PC-3 (cell line): ENCODE measurements at regions not wholly inside any gene's neighbourhood (a gene's known extent, or its start where the extent isn't known, plus 50 kb on each side); places are given as distances from the start of the nearest gene placed in this dataset.

Source experiments
- CTCF ChIP-seq: fragments of 300-600 bp; sonication (generic); conservative IDR thresholded peaks from 2 replicates; pipeline ENCODE4 v1.5.1; 2017; ENCODE audit warnings: antibody characterized with exemption, low read depth, mild to moderate bottlenecking, low read length
- EZH2 ChIP-seq: fragments of 300-600 bp; sonication (generic); IDR thresholded peaks from one replicate; pipeline ENCODE4 v1.6.1; 2017; ENCODE audit warnings: antibody characterized with exemption, mild to moderate bottlenecking, low read length; ENCODE audit not compliant: unreplicated experiment
- EZH2phosphoT487 ChIP-seq: fragments of 300-600 bp; sonication (generic); IDR thresholded peaks from 2 replicates; pipeline ENCODE4 v1.6.1; 2018; ENCODE audit warnings: mild to moderate bottlenecking, antibody characterized with exemption, low read length, borderline replicate concordance

DNA sequence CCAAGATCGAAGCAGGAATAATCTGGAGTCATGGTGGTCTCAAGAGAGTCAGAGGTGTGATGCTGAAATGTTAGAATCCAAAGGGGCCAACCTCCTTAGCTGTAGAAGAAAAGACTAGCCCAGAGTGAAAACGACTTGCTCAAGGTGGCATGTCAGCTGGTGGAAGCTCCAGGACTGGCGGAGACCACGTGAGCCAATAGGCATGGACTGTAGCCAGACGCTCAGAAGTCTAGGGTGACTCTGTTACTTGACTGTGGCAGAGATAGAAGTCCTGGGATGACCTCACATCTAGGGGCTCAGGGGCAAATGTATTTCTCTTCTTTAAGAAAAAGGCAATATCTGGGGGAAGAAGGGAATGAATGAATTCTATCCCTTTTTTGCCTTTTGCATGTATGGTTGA is 267.4 kb downstream of the ATG4C start:
- TF ChIP-seq CTCF (no peak), EZH2 (no peak), EZH2phosphoT487 (no peak)
